Right lobe of liver (tissue), 4 donors: ENCODE measurements at regions not wholly inside any gene's neighbourhood (a gene's known extent, or its start where the extent isn't known, plus 50 kb on each side); places are given as distances from the start of the nearest gene placed in this dataset.

Experiments
- CTCF ChIP-seq, 4 donors: fragments of 200-600 bp in 3 of 4; fragments of 450-650 bp in 1 of 4; IDR thresholded peaks; one replicate each; pipeline versions ENCODE4 v1.5.1 to v1.8.0; 2016 to 2022; ENCODE audit warnings: antibody characterized with exemption in 4 of 4, mild to moderate bottlenecking in 2 of 4
- POLR2A ChIP-seq: fragments of 450-650 bp; IDR thresholded peaks from one replicate; pipeline ENCODE4 v1.6.1; 2017; ENCODE audit warnings: antibody characterized with exemption, mild to moderate bottlenecking
- donor health status: DM: no; HTN: no; CAD: no.
- donor health status: DM: no; HTN: no; CAD: no.
- donor health status: DM: no; HTN: yes; CAD: no.

DNA sequence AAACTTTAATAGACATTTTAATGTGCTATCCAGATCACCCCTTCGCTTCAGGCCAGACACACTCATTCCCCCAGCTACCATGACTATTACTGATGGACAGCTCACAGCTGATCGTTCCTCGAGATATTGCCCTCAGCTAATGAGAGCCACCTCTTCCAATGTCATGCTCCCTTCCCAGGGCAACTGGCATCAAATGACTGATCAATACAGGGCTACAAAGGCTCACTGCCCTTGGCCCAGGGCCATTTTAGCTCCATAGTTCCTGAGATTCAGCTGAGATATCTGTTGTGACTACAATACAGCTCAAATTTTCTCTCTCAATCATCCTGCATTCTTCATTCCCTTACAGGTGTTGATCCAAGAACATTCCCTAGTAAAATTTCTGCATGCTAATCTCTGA, 104.5 kb upstream of the PKN2 start:
- TF ChIP-seq CTCF (IDR thresholded peaks at IDR 0.05) (no peak), POLR2A (no peak)
